ENCODE measurements at regions not wholly inside any gene's neighbourhood (a gene's known extent, or its start where the extent isn't known, plus 50 kb on each side); places are given as distances from the start of the nearest gene placed in this dataset.
A peak's percentile ranks its signal among the peaks of the same experiment; 100 is the strongest.
"Not testable (repeated sequence)": the region's sequence is repeated elsewhere in the genome, so short reads cannot be mapped to it uniquely, and the experiment has no call there.

DNA sequence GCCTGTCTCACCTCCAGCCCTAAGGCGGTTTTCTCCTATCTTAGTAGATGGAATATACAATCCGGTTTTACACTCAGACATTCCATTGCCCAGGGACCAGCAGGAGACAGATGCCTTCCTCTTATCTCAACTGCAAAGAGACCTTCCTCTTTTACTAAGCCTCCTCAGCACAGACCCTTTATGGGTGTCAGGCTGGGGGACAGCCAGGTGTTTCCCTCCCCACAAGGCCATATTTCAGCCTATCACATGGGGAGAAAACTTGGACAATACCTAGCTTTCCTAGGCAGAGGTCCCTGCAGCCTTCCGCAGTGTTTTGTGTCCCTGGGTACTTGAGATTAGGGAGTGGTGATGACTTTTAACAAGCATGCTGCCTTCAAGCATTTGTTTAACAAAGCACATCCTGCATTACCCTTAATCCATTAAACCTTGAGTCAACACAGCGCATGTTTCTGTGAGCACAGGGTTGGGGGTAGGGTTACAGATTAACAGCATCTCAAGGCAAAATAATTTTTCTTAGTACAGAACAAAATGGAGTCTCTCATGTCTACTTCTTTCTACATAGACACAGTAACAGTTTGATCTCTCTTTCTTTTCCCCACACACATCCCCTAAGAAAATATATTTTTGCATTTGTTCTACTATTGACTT lies 876.2 kb downstream of the ANKRD7 start:
- not testable (repeated sequence) for H3K9me3 ChIP-seq (ENCODE audit: insufficient read depth, low read depth, low read length); H3K36me3 ChIP-seq (ENCODE audit: insufficient read depth, low read length); H3K27me3 ChIP-seq (ENCODE audit: insufficient read depth, low read length); H3K4me3 ChIP-seq (ENCODE audit: low read length)
- H3K27ac ChIP-seq (ENCODE audit: low read depth, low read length): peak overlapping the region; percentile 92
- 2% methylated on average over 3 of the region's 4 CpGs for WGBS
- peak overlapping the region; percentile 27 for H3K9ac ChIP-seq (ENCODE audit: low read depth, low read length)
- peaks cover 53% of the 10 kb centered on the region for H3K4me1 ChIP-seq (ENCODE audit: insufficient read depth, low read length)

- Histone ChIP-seq H3K9ac (ENCODE audit: low read depth, low read length) (no peak overlapping the region), H3K4me3 (ENCODE audit: low read length) (no peak overlapping the region), H3K36me3 (ENCODE audit: insufficient read depth, low read length) (no peaks in the 10 kb centered on the region), H3K4me1 (ENCODE audit: insufficient read depth, low read length) (peaks cover 54% of the 10 kb centered on the region), H3K9me3 (ENCODE audit: insufficient read depth, low read depth, low read length) (no peaks in the 10 kb centered on the region), H3K27ac (ENCODE audit: low read depth, low read length) (no peak overlapping the region), H3K27me3 (ENCODE audit: insufficient read depth, low read length) (no peaks in the 10 kb centered on the region)
- WGBS: 100% methylated on average over 1 of the region's 1 CpG
Observed at GRCh38 chr7:119102291-119102690, 877.8 kb downstream of the ANKRD7 start.

- no peak overlapping the region for H3K27ac ChIP-seq (ENCODE audit: low read depth, low read length)
- peaks cover 9% of the 10 kb centered on the region for H3K9me3 ChIP-seq (ENCODE audit: insufficient read depth, low read depth, low read length)
- H3K4me1 ChIP-seq (ENCODE audit: insufficient read depth, low read length): peaks cover 39% of the 10 kb centered on the region
- no peaks in the 10 kb centered on the region for H3K27me3 ChIP-seq (ENCODE audit: insufficient read depth, low read length)
- 83% methylated on average over 1 of the region's 1 CpG for WGBS
- H3K36me3 ChIP-seq (ENCODE audit: insufficient read depth, low read length): no peaks in the 10 kb centered on the region
- H3K9ac ChIP-seq (ENCODE audit: low read depth, low read length): no peak overlapping the region
- H3K4me3 ChIP-seq (ENCODE audit: low read length): no peak overlapping the region
Observed at GRCh38 chr7:119105381-119105780, 880.9 kb downstream of the ANKRD7 start.

GRCh38 chr7:119123326-119123725 lies 898.8 kb downstream of the ANKRD7 start:
- Histone ChIP-seq H3K27me3 (ENCODE audit: insufficient read depth, low read length) (no peaks in the 10 kb centered on the region), H3K9me3 (ENCODE audit: insufficient read depth, low read depth, low read length) (no peaks in the 10 kb centered on the region), H3K36me3 (ENCODE audit: insufficient read depth, low read length) (no peaks in the 10 kb centered on the region), H3K4me1 (ENCODE audit: insufficient read depth, low read length) (peaks cover 20% of the 10 kb centered on the region), H3K9ac (ENCODE audit: low read depth, low read length) (no peak overlapping the region), H3K4me3 (ENCODE audit: low read length) (no peak overlapping the region), H3K27ac (ENCODE audit: low read depth, low read length) (no peak overlapping the region)
- WGBS: 94% methylated on average over 8 of the region's 8 CpGs

GRCh38 chr7:119127706-119128105 lies 903.2 kb downstream of the ANKRD7 start:
- H3K4me1 ChIP-seq (ENCODE audit: insufficient read depth, low read length): peaks cover 17% of the 10 kb centered on the region
- no peak overlapping the region for H3K4me3 ChIP-seq (ENCODE audit: low read length)
- no peak overlapping the region for H3K9ac ChIP-seq (ENCODE audit: low read depth, low read length)
- WGBS: 94% methylated on average over 3 of the region's 3 CpGs
- H3K36me3 ChIP-seq (ENCODE audit: insufficient read depth, low read length): no peaks in the 10 kb centered on the region
- no peak overlapping the region for H3K27ac ChIP-seq (ENCODE audit: low read depth, low read length)
- H3K27me3 ChIP-seq (ENCODE audit: insufficient read depth, low read length): no peaks in the 10 kb centered on the region
- no peaks in the 10 kb centered on the region for H3K9me3 ChIP-seq (ENCODE audit: insufficient read depth, low read depth, low read length)

GRCh38 chr7:119132436-119132835 lies 907.9 kb downstream of the ANKRD7 start:
- Histone ChIP-seq H3K36me3 (ENCODE audit: insufficient read depth, low read length) (no peaks in the 10 kb centered on the region), H3K9ac (ENCODE audit: low read depth, low read length) (no peak overlapping the region), H3K4me1 (ENCODE audit: insufficient read depth, low read length) (no peaks in the 10 kb centered on the region), H3K9me3 (ENCODE audit: insufficient read depth, low read depth, low read length) (no peaks in the 10 kb centered on the region), H3K27me3 (ENCODE audit: insufficient read depth, low read length) (no peaks in the 10 kb centered on the region), H3K27ac (ENCODE audit: low read depth, low read length) (no peak overlapping the region), H3K4me3 (ENCODE audit: low read length) (no peak overlapping the region)

DNA sequence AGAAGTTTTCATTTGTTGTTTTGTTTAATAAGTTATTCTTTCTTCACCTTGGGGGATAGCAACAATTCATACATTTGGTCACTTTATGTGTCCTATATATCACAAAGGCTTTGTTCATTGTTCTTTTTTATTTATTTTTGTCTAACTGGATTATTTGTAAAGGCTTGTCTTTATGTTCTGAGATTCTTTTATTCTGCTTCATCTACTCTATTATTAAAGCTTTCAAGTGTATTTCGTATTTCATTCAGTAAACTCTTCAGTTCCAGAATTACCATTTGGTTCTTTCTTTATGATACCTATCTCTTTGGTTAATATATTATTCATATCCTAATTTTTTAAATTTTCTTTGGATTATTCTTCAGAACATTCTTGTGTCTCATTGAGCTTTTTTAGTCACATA lies 942.9 kb downstream of the ANKRD7 start:
- no peak overlapping the region for H3K4me3 ChIP-seq (ENCODE audit: low read length)
- H3K4me1 ChIP-seq (ENCODE audit: insufficient read depth, low read length): no peaks in the 10 kb centered on the region
- no peaks in the 10 kb centered on the region for H3K27me3 ChIP-seq (ENCODE audit: insufficient read depth, low read length)
- H3K9ac ChIP-seq (ENCODE audit: low read depth, low read length): no peak overlapping the region
- no peaks in the 10 kb centered on the region for H3K36me3 ChIP-seq (ENCODE audit: insufficient read depth, low read length)
- peaks cover 31% of the 10 kb centered on the region for H3K9me3 ChIP-seq (ENCODE audit: insufficient read depth, low read depth, low read length)
- no CpG with 5 or more reads among the region's 1 CpG for WGBS
- H3K27ac ChIP-seq (ENCODE audit: low read depth, low read length): no peak overlapping the region

GRCh38 chr7:119172043-119172442 lies 947.5 kb downstream of the ANKRD7 start:
- peaks cover 13% of the 10 kb centered on the region for H3K9me3 ChIP-seq (ENCODE audit: insufficient read depth, low read depth, low read length)
- WGBS: 93% methylated on average over 4 of the region's 5 CpGs
- H3K36me3 ChIP-seq (ENCODE audit: insufficient read depth, low read length): no peaks in the 10 kb centered on the region
- no peak overlapping the region for H3K9ac ChIP-seq (ENCODE audit: low read depth, low read length)
- no peak overlapping the region for H3K4me3 ChIP-seq (ENCODE audit: low read length)
- H3K27me3 ChIP-seq (ENCODE audit: insufficient read depth, low read length): no peaks in the 10 kb centered on the region
- H3K27ac ChIP-seq (ENCODE audit: low read depth, low read length): no peak overlapping the region
- peaks cover 7% of the 10 kb centered on the region for H3K4me1 ChIP-seq (ENCODE audit: insufficient read depth, low read length)

- no peaks in the 10 kb centered on the region for H3K36me3 ChIP-seq (ENCODE audit: insufficient read depth, low read length)
- 4% methylated on average over 4 of the region's 6 CpGs for WGBS
- no peaks in the 10 kb centered on the region for H3K27me3 ChIP-seq (ENCODE audit: insufficient read depth, low read length)
- H3K4me3 ChIP-seq (ENCODE audit: low read length): no peak overlapping the region
- H3K9me3 ChIP-seq (ENCODE audit: insufficient read depth, low read depth, low read length): no peaks in the 10 kb centered on the region
- H3K4me1 ChIP-seq (ENCODE audit: insufficient read depth, low read length): peaks cover 22% of the 10 kb centered on the region
- H3K9ac ChIP-seq (ENCODE audit: low read depth, low read length): no peak overlapping the region
- peak overlapping the region; percentile 46; the same call in 1 of the 2 replicates for H3K27ac ChIP-seq (ENCODE audit: low read depth, low read length)
Observed at GRCh38 chr7:119175911-119176627, 951.6 kb downstream of the ANKRD7 start.

- no peaks in the 10 kb centered on the region for H3K36me3 ChIP-seq (ENCODE audit: insufficient read depth, low read length)
- H3K27me3 ChIP-seq (ENCODE audit: insufficient read depth, low read length): no peaks in the 10 kb centered on the region
- no peaks in the 10 kb centered on the region for H3K9me3 ChIP-seq (ENCODE audit: insufficient read depth, low read depth, low read length)
- peaks cover 30% of the 10 kb centered on the region for H3K4me1 ChIP-seq (ENCODE audit: insufficient read depth, low read length)
- H3K4me3 ChIP-seq (ENCODE audit: low read length): no peak overlapping the region
- no peak overlapping the region for H3K9ac ChIP-seq (ENCODE audit: low read depth, low read length)
- H3K27ac ChIP-seq (ENCODE audit: low read depth, low read length): no peak overlapping the region
Observed at GRCh38 chr7:119177863-119178262, 953.4 kb downstream of the ANKRD7 start.

- no peak overlapping the region for H3K9ac ChIP-seq (ENCODE audit: low read depth, low read length)
- H3K27me3 ChIP-seq (ENCODE audit: insufficient read depth, low read length): no peaks in the 10 kb centered on the region
- no peaks in the 10 kb centered on the region for H3K36me3 ChIP-seq (ENCODE audit: insufficient read depth, low read length)
- peaks cover 9% of the 10 kb centered on the region for H3K4me1 ChIP-seq (ENCODE audit: insufficient read depth, low read length)
- H3K4me3 ChIP-seq (ENCODE audit: low read length): no peak overlapping the region
- no peak overlapping the region for H3K27ac ChIP-seq (ENCODE audit: low read depth, low read length)
- WGBS: 95% methylated on average over 4 of the region's 4 CpGs
- no peaks in the 10 kb centered on the region for H3K9me3 ChIP-seq (ENCODE audit: insufficient read depth, low read depth, low read length)
Observed at GRCh38 chr7:119184124-119184788, 959.8 kb downstream of the ANKRD7 start.

All from HUES64 (cell line).